CD4-positive, alpha-beta T cell treated with Interleukin-6 at 100 ng/mL for 8 hours (primary cell): ENCODE measurements at regions not wholly inside any gene's neighbourhood (a gene's known extent, or its start where the extent isn't known, plus 50 kb on each side); places are given as distances from the start of the nearest gene placed in this dataset.

Experiments used
- DNase-seq: peaks from one replicate; pipeline ENCODE4 v3.0.0-alpha.2; 2020; ENCODE audit warnings: mixed read lengths, low spot score

DNA sequence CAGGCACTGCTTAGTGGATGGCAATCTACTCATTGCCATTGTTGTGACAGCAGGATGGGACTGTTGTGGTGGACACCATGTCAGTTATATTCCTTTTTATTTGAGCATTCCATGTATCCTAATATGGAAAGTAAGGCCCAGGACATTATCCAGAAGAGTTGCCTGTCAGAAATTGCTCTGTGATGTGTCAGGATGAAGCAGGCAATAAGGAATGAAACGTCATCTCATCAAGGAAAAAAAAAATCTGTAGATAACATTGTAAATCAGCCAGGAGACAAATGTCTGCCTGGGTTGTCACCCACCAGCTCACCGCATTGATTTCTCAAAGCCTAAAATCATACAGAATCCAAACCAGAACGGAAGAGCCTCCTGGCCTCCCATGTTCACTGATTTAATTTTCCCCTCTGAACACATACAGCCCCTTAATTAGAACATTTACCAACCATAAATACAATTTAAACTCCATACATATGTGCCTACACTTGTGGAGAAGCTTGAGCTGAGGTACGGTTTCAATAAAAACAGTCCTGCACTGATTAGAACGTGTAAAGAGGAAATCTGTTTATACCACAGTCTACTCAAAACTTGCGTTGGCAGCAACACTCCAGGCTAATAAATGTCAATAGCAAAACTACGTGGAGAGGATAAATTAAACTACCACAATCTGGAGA lies 73.9 kb downstream of the FOXD1 start:
- no peak for DNase-seq

DNA sequence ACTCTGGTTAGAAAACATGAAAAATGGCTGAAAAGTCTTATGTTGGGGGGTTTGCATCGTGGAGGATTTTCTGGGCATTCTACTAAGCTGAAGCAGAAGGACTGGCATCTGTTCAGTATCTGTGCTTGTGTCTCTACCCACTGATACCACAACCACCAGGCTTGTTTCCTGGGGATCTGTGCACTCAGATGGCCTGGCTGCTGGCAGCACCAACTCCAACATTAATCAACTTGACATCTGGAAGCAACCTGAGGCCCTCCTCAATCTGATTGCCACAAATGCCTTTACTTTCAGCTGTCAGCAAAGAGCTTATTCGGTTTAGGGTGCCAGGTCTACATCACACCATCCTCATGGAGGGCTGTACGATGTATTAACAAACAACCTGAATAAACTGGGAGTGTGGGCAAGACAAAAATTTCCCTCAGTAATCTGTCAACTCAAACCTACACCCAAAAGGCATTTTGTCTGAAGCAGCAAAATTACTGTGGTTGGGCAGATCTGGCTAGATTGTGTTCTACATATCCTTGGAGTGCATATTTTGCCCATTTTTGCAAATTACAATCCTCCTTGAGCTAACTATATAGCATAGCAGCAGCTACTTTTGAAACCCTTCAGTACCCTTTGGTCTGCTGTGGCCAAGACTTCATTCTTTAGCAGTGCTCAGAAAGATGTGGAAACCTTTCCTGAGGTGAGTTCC lies 74.6 kb downstream of the FOXD1 start:
- DNase-seq = no peak

DNA sequence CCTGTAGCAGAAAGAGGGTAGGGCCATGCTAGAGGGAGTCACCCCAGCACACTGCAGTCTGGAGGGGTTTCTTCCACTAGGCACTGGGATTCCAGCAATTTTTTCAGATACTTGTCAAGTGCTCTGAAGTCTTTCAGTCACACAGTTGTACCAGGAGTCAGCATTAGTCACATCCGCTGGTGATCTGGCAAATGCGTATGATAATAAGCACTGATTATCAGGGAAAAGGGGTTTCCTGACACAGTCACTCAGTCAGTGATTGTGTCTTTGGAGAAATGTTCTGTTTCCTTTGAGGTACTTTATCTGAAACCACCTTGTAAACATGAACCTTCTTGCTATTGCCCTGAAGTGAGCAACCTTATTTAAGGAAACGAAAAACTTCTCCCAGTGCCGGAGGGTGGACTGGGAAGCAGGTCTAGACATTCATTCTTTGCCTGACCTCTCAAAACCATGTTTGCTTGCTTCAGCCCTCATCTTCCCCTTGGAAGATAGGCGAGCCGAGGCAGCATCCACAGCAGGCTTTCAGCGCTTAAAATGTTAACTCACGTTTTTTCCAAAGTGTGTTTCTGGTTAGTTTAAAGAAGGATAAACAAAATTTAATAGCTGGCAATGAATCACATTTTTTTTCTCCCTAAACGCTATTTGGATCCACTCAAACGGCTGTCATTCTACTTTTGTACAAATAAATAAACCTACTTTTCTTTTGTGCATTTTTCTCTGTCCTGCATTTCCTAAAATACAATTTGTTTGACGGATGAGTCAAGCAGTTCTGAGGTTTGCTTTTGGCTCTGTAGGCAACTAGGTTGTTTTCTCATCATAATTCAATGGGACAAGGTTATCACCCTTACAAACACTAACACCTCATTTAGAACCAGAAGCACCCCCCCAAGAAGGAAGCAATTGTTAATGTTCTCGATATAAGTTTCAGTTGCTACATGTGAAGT lies 77.7 kb downstream of the FOXD1 start:
- no peak for DNase-seq

DNA sequence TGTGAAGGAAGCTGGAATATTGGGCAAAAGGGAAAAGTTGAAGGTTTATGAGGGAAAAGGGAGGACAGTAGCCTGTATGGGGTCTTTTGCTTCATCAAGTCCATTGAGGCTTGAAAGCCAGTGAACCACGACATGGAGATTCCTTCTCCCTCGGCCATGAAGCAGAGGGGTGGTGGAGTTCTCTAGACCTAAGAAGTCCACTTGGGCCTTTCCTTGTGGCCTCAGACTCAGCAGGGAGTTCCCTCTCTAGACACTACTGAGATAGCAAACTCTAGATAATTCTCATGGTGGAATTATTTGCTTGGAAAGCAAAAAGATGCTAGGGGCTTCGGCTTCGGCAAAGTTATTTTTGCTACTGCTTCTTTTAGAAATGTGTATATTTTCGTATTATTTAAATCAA lies 78.5 kb downstream of the FOXD1 start:
- DNase-seq = no peak

DNA sequence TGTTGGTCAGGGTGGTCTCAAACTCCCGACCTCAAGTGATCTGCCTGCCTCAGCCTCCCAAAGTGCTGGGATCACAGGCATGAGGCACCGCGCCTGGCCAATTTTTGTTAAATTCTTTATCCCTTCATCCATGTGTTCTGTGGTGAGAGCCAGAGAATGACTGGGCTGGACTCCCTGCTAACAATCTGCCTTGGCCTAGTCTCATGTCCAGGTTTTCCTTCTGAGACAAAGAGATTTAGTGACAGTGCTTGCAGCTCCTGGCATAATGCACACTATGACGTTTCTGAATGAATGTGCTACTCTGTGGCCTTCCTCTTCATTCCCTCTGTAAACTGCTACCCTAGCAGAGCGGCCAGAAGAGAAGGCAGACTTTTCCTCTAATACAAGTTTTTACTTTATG lies 79.3 kb downstream of the FOXD1 start:
- no peak for DNase-seq

DNA sequence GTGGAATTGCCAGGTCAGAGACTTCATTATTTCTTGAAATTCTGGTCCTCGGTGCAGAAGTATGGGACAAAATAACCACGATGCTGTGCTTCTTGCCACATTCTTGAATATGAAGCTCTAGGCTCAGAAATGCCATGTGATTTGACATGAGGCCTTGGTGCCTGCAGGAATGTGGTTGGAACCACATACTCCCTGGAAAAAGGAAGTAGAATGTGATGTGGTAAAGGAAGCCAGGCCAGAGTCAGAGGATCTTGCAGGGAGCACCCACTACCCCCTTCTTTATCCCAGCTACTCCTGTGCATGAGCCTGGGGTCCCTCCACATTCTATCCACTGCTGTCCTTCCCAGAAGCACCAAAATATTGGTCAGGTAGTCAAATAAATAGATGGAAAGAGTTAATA lies 80.9 kb downstream of the FOXD1 start:
- DNase-seq = no peak

DNA sequence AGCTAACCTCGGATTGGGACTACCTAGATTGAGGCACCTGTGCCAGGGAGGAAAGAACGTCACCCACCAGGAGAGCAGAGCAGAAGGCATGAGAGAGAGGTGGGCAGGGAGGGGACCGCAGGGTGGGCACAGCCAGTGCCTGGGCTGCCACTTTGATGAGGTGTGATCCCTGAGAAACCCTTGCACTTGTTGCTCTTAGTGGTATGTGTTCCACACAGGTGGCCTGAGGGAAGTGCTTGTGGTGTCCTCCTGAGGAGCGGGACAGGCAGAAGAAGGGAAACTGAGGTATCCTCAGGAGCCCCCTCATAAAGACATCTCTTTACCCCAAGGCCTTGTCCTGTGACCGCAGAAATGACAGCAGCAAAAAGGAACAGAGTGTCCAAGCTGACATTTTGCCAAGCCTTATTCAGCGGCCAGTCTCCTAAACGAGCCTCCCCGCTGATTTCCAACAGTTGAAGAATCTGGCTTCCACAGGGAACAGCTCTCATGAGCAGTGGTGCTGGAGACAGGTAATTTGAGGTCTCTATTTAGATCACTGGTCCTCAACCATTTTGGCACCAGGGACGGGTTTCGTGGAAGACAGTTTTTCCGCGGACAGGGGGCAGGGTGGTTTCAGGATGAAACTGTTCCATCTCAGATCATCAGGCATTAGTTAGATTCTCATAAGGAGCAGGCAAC lies 82.4 kb downstream of the FOXD1 start:
- no peak for DNase-seq

DNA sequence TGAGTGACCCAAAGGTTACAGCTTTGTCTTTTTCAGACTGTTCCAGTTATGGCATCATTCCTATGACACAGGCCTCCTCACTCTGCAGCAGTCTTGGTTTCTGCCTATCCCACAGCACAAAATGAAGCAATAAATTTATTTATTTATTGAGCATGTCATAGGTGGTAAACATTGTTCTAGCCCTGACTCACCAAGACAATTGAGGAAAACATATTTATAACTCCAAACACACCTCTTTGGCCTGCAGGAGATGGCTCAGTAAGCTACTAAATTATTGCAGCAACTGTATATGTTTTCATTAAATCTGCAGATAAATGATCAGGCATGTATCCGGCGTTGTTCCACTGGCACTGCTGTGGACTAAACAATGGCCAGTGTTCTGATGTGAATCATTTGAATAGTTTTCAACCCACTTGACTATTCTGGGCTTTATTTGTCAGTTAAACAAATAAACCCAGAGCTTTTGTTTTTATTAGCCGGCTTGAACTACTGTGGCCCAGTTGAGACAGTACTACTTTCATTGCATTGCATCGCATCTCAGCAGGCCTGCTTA lies 83.2 kb downstream of the FOXD1 start:
- no peak for DNase-seq

DNA sequence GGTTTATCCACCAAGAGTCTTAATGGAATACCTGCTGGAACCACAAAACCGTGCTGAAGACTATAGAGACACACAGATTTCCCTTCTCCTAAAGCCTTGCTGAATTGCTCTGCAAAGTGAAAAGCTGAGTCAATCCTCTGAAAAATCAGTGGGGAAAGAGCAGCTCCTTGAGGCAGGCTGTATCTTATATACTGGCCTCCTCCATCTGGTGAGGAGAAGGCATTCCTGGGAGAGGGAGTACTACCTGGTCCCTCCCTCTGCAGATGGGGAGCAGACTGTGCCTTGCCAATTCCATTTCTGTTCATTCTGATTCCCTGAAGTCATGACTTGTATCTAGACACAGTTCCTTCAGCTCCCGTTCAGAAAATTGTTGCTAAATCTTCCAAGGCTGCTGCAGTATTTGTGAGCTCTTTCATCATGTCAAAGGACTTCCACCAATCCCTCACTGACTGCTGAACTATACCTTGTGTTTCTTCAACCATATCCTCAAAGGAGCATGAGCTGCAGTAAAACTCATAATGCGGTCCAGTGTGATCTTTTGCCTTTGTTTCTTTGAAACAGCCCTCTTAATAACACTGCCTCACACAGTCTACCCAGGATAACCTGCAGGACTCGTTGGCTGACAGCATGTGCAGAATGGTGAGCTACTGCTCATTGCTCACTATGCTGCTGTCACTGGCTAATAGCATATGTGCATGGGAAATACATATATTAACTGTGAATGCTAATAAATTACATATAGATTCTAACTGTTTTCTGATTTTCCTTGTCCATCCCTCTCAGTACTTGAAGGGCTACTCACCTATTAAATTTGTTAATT lies 84.5 kb downstream of the FOXD1 start:
- DNase-seq = no peak

DNA sequence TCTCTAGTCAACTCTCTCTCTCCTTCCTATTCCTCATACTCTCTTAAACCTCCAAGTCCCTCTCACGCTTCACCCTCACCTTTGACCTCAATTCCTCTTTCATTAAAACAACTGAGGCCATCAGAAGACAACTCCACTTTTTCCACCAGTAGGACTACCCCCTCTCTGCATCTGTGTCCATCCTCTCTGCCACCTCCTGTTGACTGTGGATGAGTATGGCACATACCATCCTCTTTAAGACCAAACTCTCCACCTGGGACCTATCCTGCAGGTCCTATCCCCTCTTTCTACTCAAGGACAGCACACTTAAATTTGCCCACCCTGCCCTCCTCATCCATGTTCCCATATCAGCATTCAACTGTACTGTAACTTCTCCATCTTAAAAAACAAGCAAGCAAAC lies 89.2 kb downstream of the FOXD1 start:
- DNase-seq = no peak

DNA sequence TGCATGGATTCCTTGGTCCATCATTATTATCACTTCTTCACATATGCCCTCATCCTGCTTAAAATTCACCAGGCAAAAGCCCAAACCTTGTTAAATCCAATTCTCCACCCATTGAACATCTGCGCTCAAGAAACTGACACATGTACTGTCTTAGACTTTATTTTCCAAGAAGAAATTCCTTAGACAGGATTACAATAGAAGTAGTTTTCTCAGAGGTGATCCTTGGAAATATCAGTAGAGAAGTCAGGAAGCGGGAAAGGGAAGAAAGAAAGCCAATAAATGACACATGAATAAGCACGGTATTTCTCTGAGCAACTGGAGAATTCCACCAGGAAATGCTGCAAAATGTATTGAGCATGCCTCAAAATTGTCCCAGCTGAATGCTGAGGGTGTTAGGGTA lies 90.2 kb downstream of the FOXD1 start:
- no peak for DNase-seq

DNA sequence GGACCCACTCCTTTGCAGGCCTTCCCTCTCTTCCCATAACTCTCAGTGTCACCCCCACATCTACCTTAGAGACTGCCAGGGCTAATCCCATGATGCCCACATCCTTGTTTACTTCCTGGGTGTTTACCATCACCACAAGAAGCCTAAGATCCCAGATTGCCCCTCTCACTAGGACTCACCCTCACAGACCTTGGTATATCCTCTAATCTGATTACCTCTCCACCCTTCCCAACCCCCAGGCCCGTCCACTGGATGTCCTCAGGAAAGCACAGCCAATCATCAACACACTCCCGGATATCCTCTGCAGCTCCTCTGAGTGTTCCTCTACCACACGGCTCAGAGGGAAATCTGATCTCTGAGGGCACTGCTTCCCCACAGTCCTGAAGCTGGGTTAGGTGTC lies 91.0 kb downstream of the FOXD1 start:
- no peak for DNase-seq

DNA sequence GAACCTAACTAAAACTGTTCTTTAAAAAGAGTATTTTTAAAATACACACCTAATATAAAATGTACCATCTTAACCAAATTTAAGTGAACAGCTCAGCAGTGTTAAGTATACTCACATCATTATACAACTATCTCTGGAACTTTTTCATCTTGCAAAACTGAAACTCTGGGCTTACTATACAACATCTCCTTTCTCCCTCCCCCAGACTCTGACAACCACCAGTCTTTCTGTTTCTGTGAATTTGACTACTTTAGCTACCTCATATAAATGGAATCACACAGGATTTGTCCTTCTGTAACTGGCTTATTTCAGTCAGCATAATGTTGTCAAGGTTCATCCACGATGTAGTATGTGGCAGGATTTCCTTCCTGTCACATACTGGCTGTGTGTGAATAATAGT lies 93.5 kb downstream of the FOXD1 start:
- DNase-seq = no peak

DNA sequence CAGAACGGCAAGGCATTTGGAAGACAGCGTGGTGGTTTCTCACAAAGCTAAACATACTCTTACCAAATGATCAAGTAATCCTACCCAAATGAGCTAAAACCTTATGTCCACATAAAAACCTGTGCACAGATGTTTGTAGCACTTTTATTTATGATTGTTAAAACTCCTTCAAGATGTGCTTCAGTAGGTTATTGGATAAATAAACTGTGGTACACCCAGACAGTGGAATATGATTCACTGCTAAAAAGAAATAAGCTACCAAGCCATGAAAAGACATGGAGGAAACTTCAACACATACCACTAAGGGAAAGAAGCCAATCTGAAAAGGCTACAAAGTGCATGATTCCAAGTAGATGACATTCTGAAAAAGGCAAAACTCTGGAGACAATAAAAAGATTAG lies 94.2 kb downstream of the FOXD1 start:
- DNase-seq = no peak

DNA sequence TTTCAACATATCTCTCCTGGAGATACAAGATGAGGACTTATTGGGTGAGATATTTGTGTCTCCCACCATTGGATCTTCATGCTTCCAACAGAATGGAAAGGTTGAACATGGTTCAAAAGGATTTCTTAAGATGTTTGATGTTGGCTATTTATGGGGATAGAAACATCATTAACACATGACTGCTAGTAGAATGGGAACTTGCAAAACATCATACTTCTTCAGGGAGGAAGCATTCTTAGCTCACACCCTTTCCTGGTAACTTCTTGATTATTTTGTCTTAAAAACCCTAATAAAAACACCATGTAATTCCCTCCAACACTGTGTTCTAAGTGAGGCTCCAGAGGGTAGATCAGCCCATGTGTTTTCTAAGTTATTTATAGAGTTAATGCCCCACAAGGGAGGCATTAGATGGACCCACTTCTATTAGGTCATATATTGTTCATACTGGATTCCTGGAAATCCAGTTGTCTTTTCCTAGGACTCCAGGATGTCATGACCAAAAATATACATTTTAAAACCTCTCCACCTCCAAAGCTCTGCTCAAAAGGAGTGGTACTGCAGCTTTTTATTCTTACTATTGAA lies 95.8 kb downstream of the FOXD1 start:
- DNase-seq = no peak

DNA sequence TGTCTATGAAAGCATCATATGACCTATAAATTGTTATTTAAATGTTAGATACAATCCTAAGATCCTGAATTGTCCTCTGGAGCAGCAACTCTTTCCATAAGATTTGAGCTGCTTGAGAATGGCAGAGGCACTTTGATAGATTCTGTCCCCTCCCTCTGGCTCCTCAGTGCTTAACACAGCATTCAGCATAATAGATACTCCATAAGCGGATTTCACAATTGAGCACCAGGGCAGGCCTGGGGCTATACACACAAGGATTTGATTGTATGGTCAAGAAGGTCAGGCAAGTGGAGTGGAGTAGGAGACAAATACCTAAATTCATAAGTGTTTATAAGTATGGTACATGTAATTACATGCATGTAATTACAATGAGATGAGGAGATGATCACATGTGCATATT lies 96.3 kb downstream of the FOXD1 start:
- DNase-seq = no peak

DNA sequence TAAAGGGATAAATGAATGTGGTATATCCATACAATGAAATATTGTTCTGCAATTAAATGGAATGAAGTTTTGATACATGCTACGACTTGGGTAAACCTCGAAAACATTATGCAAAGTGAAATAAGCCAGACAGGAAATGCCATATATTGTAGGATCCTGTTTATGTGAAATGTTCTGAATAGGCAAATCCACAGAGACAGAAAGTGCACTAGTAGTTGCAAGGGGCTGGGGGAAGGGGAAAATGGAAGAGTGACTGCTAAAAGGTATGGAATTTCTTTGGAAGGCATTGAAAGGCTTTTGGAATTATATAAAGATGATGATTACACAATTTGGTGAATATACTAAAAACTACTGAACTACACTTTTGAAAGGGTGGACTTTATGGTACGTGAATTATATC lies 97.0 kb downstream of the FOXD1 start:
- no peak for DNase-seq

DNA sequence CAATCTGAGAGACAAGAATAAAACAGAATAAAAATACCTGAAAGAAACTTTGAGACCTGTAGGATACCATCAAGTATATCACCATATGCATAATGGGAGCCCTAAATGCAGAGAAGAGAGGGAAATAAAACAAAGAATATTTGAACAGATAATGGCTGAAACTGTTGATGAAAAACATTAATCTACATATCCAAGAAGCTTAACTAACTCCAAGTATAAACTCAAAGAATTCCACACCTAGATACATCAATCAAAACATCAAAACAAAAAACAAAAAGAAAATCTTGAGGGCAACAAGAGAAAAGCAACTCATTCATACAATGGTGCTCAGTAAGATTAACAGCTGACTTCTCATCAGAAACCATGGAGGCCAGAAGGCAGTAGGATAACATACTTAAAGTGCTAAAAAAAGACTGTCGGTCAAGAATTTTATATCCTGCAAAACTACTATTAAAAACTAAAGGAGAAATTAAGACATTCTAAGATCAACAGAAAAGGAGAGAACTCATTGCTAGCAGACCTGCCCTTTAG lies 101.6 kb downstream of the FOXD1 start:
- DNase-seq = no peak

DNA sequence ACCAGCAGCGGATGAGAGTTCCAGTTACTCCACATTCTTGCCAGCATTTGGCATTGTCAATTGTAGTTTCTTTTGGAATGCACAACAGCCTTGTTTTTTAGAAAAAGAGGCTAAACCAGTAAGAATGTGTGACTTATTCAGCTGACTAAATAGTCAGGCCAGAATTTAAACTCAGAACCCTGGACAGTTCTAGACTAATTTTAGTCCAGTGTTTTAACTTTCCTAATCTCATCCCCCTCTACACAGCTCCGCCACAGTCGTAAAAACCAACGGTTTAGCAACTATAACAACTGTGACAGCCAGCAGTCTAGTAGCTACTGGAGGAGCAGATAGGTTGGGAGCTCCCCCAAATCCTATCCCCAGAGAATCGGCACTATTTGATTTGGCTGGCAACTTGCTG lies 103.7 kb downstream of the FOXD1 start:
- DNase-seq = no peak

DNA sequence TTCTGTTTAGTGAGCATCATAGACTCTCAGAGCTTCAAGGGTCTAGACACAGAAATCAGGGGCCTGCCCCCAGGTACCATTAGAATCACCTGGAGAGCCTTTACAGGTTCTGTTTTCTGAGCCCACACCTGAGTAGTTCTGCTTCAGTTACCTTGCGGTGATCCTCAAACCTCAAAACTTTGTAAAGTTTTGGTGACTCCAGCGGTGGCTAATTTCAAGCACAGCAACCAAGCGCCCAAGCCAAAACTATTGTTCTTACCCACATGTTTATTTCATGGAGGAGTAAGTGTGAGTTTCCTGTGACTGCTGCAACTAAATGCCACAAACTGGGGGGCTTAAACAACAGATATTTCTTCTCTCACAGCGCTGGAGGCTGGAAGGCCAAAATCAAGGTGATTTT lies 108.9 kb downstream of the FOXD1 start:
- DNase-seq = no peak
